WTC11 (cell line): ENCODE measurements at regions not wholly inside any gene's neighbourhood (a gene's known extent, or its start where the extent isn't known, plus 50 kb on each side); places are given as distances from the start of the nearest gene placed in this dataset.

Experiments used
- ATAC-seq: fragments of 200-7000 bp; cut with Tn5 transposase; 2 replicates; pipeline ENCODE4 v1.10.0; 2021; ENCODE audit warnings: mild to moderate bottlenecking, moderate library complexity
- CTCF ChIA-PET: fragments of 300-600 bp; sonication (Branson Sonifier 250); formaldehyde crosslinking; loops from one replicate; lab custom pipeline; 2021; ENCODE audit warnings: antibody characterized with exemption; lab: Charles Lee
- POLR2A ChIA-PET: fragments of 350-600 bp; sonication (Branson Sonifier 250); formaldehyde crosslinking; loops from one replicate; lab custom pipeline; 2021; ENCODE audit warnings: antibody characterized with exemption; lab: Charles Lee
- DNase-seq: peaks from one replicate; pipeline ENCODE4 v3.0.0; 2021; ENCODE audit warnings: low spot score
- H3K27ac Mint-ChIP-seq: 2 replicates; pipeline ENCODE4 v1.8.0; 2021; ENCODE audit warnings: mixed read lengths
- H3K27me3 Mint-ChIP-seq: 2 replicates; pipeline ENCODE4 v1.8.0; 2021; ENCODE audit warnings: low read depth, mild to moderate bottlenecking, moderate library complexity, mixed read lengths
- H3K36me3 Mint-ChIP-seq: 2 replicates; pipeline ENCODE4 v1.8.0; 2021; ENCODE audit warnings: mixed read lengths
- H3K4me1 Mint-ChIP-seq: 2 replicates; pipeline ENCODE4 v1.8.0; 2022; ENCODE audit warnings: mixed read lengths
- H3K4me3 Mint-ChIP-seq: 2 replicates; pipeline ENCODE4 v1.8.0; 2021; ENCODE audit warnings: mild to moderate bottlenecking, moderate library complexity, mixed read lengths
- H3K9me3 Mint-ChIP-seq: 2 replicates; pipeline ENCODE4 v1.8.0; 2021; ENCODE audit warnings: mixed read lengths
- CREB1 ChIP-seq: sonication (generic); formaldehyde crosslinking; IDR thresholded peaks from 2 replicates; pipeline ENCODE4 v1.8.0; 2023; ENCODE audit warnings: mild to moderate bottlenecking, missing genetic modification reagents
- EMX1 ChIP-seq: fragments of 250-450 bp; sonication (Bioruptor Pico); IDR thresholded peaks from 2 replicates; pipeline ENCODE4 v1.8.0; 2021; ENCODE audit warnings: mild to moderate bottlenecking
- ESRRA ChIP-seq: sonication (generic); formaldehyde crosslinking; IDR thresholded peaks from 2 replicates; pipeline ENCODE4 v1.8.1; 2022; ENCODE audit warnings: mild to moderate bottlenecking, missing genetic modification reagents, borderline replicate concordance
- FOXJ3 ChIP-seq: sonication (generic); formaldehyde crosslinking; IDR thresholded peaks from 2 replicates; pipeline ENCODE4 v1.9.0; 2021; ENCODE audit warnings: missing genetic modification reagents, mild to moderate bottlenecking, borderline replicate concordance
- GTF2I ChIP-seq: fragments of 250-450 bp; sonication (Bioruptor Pico); conservative IDR thresholded peaks from 2 replicates; pipeline ENCODE4 v1.4.0; 2021; ENCODE audit warnings: mild to moderate bottlenecking
- IRF2 ChIP-seq: sonication (generic); formaldehyde crosslinking; IDR thresholded peaks from 2 replicates; pipeline ENCODE4 v1.8.0; 2022; ENCODE audit warnings: low read depth, missing genetic modification reagents, borderline replicate concordance
- JUN ChIP-seq: sonication (generic); formaldehyde crosslinking; IDR thresholded peaks from 2 replicates; pipeline ENCODE4 v1.8.0; 2023; ENCODE audit warnings: mild to moderate bottlenecking, missing genetic modification reagents
- MYBL2 ChIP-seq: sonication (generic); formaldehyde crosslinking; IDR thresholded peaks from 2 replicates; pipeline ENCODE4 v1.8.1; 2023; ENCODE audit warnings: mild to moderate bottlenecking, moderate library complexity, missing genetic modification reagents
- NFYB ChIP-seq: sonication (generic); formaldehyde crosslinking; conservative IDR thresholded peaks from 2 replicates; pipeline ENCODE4 v1.8.0; 2022; ENCODE audit warnings: low read depth, missing genetic modification reagents
- OVOL2 ChIP-seq: fragments of 250-450 bp; sonication (Bioruptor Pico); IDR thresholded peaks from 2 replicates; pipeline ENCODE4 v1.9.0; 2021; ENCODE audit warnings: mild to moderate bottlenecking, borderline replicate concordance
- TCF7 ChIP-seq: sonication (generic); formaldehyde crosslinking; IDR thresholded peaks from 2 replicates; pipeline ENCODE4 v1.8.0; 2022; ENCODE audit warnings: mild to moderate bottlenecking, low read depth, missing genetic modification reagents, moderate library complexity
- TEAD1 ChIP-seq: sonication (generic); formaldehyde crosslinking; IDR thresholded peaks from 2 replicates; pipeline ENCODE4 v1.8.0; 2022; ENCODE audit warnings: mild to moderate bottlenecking, missing genetic modification reagents
- ZNF396 ChIP-seq: fragments of 250-450 bp; sonication (Bioruptor Pico); IDR thresholded peaks from 2 replicates; pipeline ENCODE4 v1.8.0; 2021; ENCODE audit warnings: mild to moderate bottlenecking, moderate library complexity, borderline replicate concordance
- TF ChIP-seq, protein P1 (sequence below): sonication (generic); formaldehyde crosslinking; IDR thresholded peaks from 2 replicates; pipeline ENCODE4 v1.8.0; 2023; ENCODE audit warnings: missing genetic modification reagents, mild to moderate bottlenecking, borderline replicate concordance
- TF ChIP-seq, protein P2 (sequence below): fragments of 200-600 bp; IDR thresholded peaks from 2 replicates; pipeline ENCODE4 v1.8.0; 2022; ENCODE audit warnings: antibody characterized with exemption
- TF ChIP-seq, protein P3 (sequence below): sonication (generic); formaldehyde crosslinking; IDR thresholded peaks from 2 replicates; pipeline ENCODE4 v1.8.0; 2023; ENCODE audit warnings: mild to moderate bottlenecking, missing genetic modification reagents
- TF ChIP-seq, protein P4 (sequence below): sonication (generic); formaldehyde crosslinking; IDR thresholded peaks from 2 replicates; pipeline ENCODE4 v1.8.1; 2023; ENCODE audit warnings: mild to moderate bottlenecking, moderate library complexity, missing genetic modification reagents
- TF ChIP-seq, protein P5 (sequence below): sonication (generic); formaldehyde crosslinking; IDR thresholded peaks from 2 replicates; pipeline ENCODE4 v1.8.1; 2022; ENCODE audit warnings: mild to moderate bottlenecking, missing genetic modification reagents, moderate library complexity, borderline replicate concordance

DNA sequence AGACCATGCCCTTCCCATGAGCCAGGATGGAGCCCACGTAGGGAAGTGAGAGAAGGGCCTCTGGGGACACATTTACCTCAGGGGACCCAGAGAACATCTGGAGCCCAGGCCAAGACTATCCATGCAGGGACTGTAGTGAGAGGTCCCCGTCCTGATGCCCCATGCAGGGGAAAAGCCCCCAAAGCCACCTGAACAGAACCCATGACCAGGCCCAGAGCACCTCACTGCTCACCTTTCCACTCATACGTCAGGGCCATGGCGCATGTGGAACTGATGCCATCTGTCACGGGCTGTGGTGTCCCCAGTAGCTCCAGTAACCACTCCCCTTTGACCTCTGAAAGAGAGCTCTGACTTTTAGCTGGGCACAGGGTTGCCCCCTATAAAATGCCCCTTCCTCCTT lies 106.5 kb upstream of the TEX51 start (continued):
- TF ChIP-seq, protein P1, sequence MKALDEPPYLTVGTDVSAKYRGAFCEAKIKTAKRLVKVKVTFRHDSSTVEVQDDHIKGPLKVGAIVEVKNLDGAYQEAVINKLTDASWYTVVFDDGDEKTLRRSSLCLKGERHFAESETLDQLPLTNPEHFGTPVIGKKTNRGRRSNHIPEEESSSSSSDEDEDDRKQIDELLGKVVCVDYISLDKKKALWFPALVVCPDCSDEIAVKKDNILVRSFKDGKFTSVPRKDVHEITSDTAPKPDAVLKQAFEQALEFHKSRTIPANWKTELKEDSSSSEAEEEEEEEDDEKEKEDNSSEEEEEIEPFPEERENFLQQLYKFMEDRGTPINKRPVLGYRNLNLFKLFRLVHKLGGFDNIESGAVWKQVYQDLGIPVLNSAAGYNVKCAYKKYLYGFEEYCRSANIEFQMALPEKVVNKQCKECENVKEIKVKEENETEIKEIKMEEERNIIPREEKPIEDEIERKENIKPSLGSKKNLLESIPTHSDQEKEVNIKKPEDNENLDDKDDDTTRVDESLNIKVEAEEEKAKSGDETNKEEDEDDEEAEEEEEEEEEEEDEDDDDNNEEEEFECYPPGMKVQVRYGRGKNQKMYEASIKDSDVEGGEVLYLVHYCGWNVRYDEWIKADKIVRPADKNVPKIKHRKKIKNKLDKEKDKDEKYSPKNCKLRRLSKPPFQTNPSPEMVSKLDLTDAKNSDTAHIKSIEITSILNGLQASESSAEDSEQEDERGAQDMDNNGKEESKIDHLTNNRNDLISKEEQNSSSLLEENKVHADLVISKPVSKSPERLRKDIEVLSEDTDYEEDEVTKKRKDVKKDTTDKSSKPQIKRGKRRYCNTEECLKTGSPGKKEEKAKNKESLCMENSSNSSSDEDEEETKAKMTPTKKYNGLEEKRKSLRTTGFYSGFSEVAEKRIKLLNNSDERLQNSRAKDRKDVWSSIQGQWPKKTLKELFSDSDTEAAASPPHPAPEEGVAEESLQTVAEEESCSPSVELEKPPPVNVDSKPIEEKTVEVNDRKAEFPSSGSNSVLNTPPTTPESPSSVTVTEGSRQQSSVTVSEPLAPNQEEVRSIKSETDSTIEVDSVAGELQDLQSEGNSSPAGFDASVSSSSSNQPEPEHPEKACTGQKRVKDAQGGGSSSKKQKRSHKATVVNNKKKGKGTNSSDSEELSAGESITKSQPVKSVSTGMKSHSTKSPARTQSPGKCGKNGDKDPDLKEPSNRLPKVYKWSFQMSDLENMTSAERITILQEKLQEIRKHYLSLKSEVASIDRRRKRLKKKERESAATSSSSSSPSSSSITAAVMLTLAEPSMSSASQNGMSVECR (CRISPR knock-in tag), result no peak
- TF ChIP-seq IRF2 (CRISPR knock-in tag), result no peak
- no peak for TF ChIP-seq JUN (CRISPR knock-in tag)
- no peak for TF ChIP-seq MYBL2 (CRISPR knock-in tag)
- TF ChIP-seq TCF7, result no peak

DNA sequence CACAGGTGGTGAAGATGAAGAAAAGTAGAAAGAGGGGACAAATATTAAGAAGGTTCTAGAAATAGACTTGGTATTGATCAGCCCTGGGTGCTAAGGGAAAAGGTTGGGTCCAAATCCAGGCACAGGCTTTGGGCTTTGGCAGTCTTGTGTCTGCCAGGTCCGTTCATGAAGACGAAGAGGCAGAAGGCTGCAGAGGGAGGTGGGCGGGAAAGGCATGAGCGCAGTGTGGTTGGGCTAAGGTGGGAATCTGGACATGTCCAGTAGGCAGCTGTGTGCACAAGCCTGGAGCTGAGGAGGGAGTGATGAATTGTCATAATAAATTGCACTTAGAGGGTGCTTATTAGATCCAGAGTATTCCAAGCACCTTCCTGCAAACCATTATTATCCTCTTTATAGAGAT lies 105.7 kb upstream of the TEX51 start:
- TF ChIP-seq, protein P2, sequence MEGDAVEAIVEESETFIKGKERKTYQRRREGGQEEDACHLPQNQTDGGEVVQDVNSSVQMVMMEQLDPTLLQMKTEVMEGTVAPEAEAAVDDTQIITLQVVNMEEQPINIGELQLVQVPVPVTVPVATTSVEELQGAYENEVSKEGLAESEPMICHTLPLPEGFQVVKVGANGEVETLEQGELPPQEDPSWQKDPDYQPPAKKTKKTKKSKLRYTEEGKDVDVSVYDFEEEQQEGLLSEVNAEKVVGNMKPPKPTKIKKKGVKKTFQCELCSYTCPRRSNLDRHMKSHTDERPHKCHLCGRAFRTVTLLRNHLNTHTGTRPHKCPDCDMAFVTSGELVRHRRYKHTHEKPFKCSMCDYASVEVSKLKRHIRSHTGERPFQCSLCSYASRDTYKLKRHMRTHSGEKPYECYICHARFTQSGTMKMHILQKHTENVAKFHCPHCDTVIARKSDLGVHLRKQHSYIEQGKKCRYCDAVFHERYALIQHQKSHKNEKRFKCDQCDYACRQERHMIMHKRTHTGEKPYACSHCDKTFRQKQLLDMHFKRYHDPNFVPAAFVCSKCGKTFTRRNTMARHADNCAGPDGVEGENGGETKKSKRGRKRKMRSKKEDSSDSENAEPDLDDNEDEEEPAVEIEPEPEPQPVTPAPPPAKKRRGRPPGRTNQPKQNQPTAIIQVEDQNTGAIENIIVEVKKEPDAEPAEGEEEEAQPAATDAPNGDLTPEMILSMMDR, result no peak
- no peak for TF ChIP-seq ZNF396 (CRISPR knock-in tag)
- TF ChIP-seq, protein P3, sequence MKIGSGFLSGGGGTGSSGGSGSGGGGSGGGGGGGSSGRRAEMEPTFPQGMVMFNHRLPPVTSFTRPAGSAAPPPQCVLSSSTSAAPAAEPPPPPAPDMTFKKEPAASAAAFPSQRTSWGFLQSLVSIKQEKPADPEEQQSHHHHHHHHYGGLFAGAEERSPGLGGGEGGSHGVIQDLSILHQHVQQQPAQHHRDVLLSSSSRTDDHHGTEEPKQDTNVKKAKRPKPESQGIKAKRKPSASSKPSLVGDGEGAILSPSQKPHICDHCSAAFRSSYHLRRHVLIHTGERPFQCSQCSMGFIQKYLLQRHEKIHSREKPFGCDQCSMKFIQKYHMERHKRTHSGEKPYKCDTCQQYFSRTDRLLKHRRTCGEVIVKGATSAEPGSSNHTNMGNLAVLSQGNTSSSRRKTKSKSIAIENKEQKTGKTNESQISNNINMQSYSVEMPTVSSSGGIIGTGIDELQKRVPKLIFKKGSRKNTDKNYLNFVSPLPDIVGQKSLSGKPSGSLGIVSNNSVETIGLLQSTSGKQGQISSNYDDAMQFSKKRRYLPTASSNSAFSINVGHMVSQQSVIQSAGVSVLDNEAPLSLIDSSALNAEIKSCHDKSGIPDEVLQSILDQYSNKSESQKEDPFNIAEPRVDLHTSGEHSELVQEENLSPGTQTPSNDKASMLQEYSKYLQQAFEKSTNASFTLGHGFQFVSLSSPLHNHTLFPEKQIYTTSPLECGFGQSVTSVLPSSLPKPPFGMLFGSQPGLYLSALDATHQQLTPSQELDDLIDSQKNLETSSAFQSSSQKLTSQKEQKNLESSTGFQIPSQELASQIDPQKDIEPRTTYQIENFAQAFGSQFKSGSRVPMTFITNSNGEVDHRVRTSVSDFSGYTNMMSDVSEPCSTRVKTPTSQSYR (CRISPR knock-in tag), result no peak
- no peak for TF ChIP-seq OVOL2
- TF ChIP-seq NFYB (CRISPR knock-in tag), result no peak
- TF ChIP-seq, protein P4, sequence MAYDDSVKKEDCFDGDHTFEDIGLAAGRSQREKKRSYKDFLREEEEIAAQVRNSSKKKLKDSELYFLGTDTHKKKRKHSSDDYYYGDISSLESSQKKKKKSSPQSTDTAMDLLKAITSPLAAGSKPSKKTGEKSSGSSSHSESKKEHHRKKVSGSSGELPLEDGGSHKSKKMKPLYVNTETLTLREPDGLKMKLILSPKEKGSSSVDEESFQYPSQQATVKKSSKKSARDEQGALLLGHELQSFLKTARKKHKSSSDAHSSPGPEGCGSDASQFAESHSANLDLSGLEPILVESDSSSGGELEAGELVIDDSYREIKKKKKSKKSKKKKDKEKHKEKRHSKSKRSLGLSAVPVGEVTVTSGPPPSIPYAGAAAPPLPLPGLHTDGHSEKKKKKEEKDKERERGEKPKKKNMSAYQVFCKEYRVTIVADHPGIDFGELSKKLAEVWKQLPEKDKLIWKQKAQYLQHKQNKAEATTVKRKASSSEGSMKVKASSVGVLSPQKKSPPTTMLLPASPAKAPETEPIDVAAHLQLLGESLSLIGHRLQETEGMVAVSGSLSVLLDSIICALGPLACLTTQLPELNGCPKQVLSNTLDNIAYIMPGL (CRISPR knock-in tag), result no peak
- TF ChIP-seq, all 79 proteins: peak for 0
- ChIA-PET CTCF (interaction anchor here (2.6 kb wide), 1 partner anchor 179 kb away, joined by 28 read pairs; no protein-coding TSS in a partner anchor), POLR2A (no interaction called here)
- no peak overlapping the region for H3K4me3 Mint-ChIP-seq
- no peaks in the 10 kb centered on the region for H3K27me3 Mint-ChIP-seq
- no peaks in the 10 kb centered on the region for H3K9me3 Mint-ChIP-seq
- no peak overlapping the region for H3K27ac Mint-ChIP-seq
- peaks cover 12% of the 10 kb centered on the region for H3K4me1 Mint-ChIP-seq
- DNase-seq, result no peak
- H3K36me3 Mint-ChIP-seq, result no peaks in the 10 kb centered on the region
- ATAC-seq, result no peak

DNA sequence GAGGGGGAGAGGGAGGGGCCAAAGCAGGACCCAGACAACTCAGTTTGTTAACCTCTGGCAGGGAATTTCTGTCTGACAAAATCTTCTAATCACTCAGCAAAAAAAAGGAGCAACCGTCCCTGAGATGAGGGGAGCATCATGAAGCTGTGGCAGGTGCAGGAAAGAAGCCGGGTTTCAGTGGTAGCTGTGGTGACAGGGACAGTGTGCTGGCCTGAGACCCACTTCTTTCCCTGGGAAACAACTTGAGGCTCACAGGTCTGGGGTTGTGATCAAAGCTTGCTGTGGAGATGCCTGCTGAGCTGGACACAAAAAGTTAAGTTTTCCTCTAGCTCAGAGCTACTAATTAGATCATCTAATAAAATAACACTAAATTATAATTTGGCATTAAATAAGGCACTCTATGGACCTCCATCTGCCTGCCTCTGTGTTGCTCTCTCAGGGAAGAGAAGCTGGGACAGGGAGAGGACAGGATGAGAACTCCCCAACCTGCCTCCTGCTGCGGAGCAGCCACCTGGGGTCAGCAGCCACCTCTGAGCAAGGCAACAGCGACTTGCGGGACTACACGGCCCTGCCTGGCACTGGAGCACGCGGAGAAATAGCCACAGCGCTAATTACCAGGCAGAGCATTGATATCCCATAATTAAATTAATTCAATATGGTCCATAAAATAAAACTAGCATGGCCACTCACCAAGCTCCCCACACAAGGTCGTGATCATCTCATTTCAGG lies 104.6 kb upstream of the TEX51 start:
- DNase-seq (peak; percentile 32), ATAC-seq (peak; percentile 79)
- no peaks in the 10 kb centered on the region for H3K27me3 Mint-ChIP-seq
- H3K9me3 Mint-ChIP-seq, result no peaks in the 10 kb centered on the region
- POLR2A ChIA-PET, result no interaction called here
- H3K4me3 Mint-ChIP-seq, result no peak overlapping the region
- no peaks in the 10 kb centered on the region for H3K36me3 Mint-ChIP-seq
- H3K4me1 Mint-ChIP-seq, result peaks cover 12% of the 10 kb centered on the region
- CTCF ChIA-PET, result interaction anchor here (0.7 to 2.6 kb wide), 5 partner anchors 71 to 266 kb away, joined by 3 to 28 read pairs (median 5); no protein-coding TSS in a partner anchor
- no peak overlapping the region for H3K27ac Mint-ChIP-seq
- TF ChIP-seq OVOL2 (no peak), FOXJ3 (CRISPR knock-in tag) (no peak), TEAD1 (CRISPR knock-in tag) (no peak), ESRRA (no peak), CREB1 (CRISPR knock-in tag) (no peak), EMX1 (no peak), GTF2I (CRISPR knock-in tag) (no peak)
- TF ChIP-seq, protein P5, sequence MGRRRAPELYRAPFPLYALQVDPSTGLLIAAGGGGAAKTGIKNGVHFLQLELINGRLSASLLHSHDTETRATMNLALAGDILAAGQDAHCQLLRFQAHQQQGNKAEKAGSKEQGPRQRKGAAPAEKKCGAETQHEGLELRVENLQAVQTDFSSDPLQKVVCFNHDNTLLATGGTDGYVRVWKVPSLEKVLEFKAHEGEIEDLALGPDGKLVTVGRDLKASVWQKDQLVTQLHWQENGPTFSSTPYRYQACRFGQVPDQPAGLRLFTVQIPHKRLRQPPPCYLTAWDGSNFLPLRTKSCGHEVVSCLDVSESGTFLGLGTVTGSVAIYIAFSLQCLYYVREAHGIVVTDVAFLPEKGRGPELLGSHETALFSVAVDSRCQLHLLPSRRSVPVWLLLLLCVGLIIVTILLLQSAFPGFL (CRISPR knock-in tag), result no peak
